ENCODE measurements at regions not wholly inside any gene's neighbourhood (a gene's known extent, or its start where the extent isn't known, plus 50 kb on each side); places are given as distances from the start of the nearest gene placed in this dataset.

DNA sequence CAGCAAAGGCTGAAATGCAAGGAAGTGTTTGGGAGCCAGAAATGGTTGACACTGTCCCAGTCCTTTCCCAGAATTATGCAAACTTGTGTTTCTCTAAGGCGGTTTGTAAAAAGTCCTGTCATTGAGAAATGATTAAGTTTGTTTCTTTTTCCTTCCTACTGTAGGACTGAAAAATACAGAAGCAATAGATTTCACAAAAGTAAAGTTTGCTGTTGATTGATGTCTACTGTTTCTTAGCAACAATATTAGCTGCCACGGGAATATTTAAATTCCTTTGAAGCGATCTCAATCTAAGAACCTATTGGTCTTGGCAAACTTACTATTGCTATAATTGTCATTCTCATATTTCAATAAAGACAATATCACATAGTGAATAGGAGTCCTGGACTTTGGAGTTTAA lies 100.7 kb upstream of the IL12A start:
- TF ChIP-seq EZH2 (IDR thresholded peaks at IDR 0.05; ENCODE audit: borderline replicate concordance) (no peak), EZH2phosphoT487 (IDR thresholded peaks at IDR 0.05; ENCODE audit: low read depth, severe bottlenecking, unreplicated experiment) (no peak)
- TF ChIP-seq, protein P1, sequence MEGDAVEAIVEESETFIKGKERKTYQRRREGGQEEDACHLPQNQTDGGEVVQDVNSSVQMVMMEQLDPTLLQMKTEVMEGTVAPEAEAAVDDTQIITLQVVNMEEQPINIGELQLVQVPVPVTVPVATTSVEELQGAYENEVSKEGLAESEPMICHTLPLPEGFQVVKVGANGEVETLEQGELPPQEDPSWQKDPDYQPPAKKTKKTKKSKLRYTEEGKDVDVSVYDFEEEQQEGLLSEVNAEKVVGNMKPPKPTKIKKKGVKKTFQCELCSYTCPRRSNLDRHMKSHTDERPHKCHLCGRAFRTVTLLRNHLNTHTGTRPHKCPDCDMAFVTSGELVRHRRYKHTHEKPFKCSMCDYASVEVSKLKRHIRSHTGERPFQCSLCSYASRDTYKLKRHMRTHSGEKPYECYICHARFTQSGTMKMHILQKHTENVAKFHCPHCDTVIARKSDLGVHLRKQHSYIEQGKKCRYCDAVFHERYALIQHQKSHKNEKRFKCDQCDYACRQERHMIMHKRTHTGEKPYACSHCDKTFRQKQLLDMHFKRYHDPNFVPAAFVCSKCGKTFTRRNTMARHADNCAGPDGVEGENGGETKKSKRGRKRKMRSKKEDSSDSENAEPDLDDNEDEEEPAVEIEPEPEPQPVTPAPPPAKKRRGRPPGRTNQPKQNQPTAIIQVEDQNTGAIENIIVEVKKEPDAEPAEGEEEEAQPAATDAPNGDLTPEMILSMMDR (IDR thresholded peaks at IDR 0.05; ENCODE audit: poor library complexity): no peak

All from hepatocyte (in vitro differentiated cells).